Breast epithelium (tissue), 3 donors: ENCODE measurements at regions not wholly inside any gene's neighbourhood (a gene's known extent, or its start where the extent isn't known, plus 50 kb on each side); places are given as distances from the start of the nearest gene placed in this dataset.

Experiments used
- CTCF ChIP-seq, 3 donors: fragments of 450-650 bp; IDR thresholded peaks; one replicate each; pipeline ENCODE4 v1.5.1; 2016 to 2017; ENCODE audit warnings: antibody characterized with exemption in 3 of 3, mild to moderate bottlenecking in 3 of 3, moderate library complexity in 3 of 3
- POLR2A ChIP-seq: fragments of 450-650 bp; IDR thresholded peaks from one replicate; pipeline ENCODE4 v1.6.1; 2016; ENCODE audit warnings: antibody characterized with exemption, mild to moderate bottlenecking, moderate library complexity

- TF ChIP-seq CTCF (IDR thresholded peaks at IDR 0.05) (no peak), POLR2A (no peak)
Measured at GRCh38 chr2:228698963-228699362, 517.5 kb upstream of the SPHKAP start.
